Coronary artery (tissue), 2 donors: ENCODE measurements at regions not wholly inside any gene's neighbourhood (a gene's known extent, or its start where the extent isn't known, plus 50 kb on each side); places are given as distances from the start of the nearest gene placed in this dataset.

Experiments used
- DNase-seq: peaks from one replicate; pipeline ENCODE4 v3.0.0-alpha.2; 2017; ENCODE audit warnings: low spot score
- H3K27ac ChIP-seq, 2 donors: fragments of 200-600 bp; sonication (generic); one replicate each; pipeline ENCODE4 v1.5.1; 2016 to 2019
- H3K4me3 ChIP-seq: fragments of 200-600 bp; sonication (generic); 2 replicates; pipeline ENCODE4 v1.5.1; 2016; ENCODE audit warnings: mild to moderate bottlenecking, moderate library complexity
- TF ChIP-seq, protein P1 (sequence below): fragments of 200-600 bp; sonication (generic); IDR thresholded peaks from one replicate; pipeline ENCODE4 v1.5.1; 2019; ENCODE audit warnings: antibody characterized with exemption

DNA sequence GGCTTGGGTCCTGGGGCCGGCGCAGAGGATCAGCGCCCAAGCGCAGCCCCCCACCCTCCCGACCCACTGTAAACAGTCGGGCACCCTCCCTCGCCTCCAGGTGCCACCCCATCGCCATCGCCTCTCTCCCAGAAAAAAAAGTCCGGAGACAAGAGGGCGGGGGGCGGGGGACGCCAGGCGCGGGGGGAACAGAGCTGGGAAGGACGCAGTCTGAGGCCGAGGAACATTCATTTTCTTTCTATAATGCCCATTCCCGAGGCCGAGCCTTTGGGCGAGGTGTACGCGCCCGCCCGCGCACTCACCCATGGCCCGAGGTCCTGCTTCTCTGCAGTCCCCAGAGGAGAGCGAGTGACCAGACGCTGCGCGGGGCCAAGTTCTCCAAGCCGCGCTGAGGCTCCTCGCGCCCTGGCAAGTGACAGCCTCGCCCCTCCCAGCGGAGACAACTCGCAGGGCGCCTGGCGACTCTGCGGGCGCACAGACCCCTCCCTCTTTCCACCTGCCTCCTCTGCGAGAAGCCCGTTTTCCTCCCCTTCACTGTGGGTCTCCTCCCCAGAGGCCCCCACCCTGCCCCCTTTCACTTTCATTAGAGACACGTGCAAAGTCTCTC, 63.5 kb upstream of the WDR17 start:
- Histone ChIP-seq H3K27ac (peak overlapping the region in 1 of 2 donors; percentile 0), H3K4me3 (peak overlapping the region; percentile 72)
- TF ChIP-seq, protein P1, sequence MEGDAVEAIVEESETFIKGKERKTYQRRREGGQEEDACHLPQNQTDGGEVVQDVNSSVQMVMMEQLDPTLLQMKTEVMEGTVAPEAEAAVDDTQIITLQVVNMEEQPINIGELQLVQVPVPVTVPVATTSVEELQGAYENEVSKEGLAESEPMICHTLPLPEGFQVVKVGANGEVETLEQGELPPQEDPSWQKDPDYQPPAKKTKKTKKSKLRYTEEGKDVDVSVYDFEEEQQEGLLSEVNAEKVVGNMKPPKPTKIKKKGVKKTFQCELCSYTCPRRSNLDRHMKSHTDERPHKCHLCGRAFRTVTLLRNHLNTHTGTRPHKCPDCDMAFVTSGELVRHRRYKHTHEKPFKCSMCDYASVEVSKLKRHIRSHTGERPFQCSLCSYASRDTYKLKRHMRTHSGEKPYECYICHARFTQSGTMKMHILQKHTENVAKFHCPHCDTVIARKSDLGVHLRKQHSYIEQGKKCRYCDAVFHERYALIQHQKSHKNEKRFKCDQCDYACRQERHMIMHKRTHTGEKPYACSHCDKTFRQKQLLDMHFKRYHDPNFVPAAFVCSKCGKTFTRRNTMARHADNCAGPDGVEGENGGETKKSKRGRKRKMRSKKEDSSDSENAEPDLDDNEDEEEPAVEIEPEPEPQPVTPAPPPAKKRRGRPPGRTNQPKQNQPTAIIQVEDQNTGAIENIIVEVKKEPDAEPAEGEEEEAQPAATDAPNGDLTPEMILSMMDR, result no peak
- no peak for DNase-seq

DNA sequence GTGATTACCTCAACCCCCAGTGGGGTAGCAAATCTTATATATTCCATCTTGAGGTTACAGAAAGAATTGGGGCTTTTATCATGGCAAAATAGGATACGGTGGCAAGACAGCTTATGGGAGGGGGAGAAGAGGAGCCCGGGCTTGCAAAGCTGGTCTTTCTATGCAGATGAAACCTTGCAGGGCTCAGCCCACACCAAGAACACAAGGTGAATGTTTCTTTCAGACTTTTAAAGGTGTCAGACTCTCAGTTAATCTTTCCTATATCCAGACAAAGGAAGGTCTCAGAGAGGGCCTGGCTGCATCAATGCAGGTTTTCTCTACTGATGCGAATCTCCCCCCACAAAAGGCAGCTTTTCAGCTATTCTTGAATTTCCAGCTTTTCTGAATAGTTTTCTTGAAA, 59.9 kb upstream of the WDR17 start:
- Histone ChIP-seq H3K4me3 (no peak overlapping the region), H3K27ac (no peak overlapping the region)
- no peak for DNase-seq
- TF ChIP-seq, protein P1, result no peak

DNA sequence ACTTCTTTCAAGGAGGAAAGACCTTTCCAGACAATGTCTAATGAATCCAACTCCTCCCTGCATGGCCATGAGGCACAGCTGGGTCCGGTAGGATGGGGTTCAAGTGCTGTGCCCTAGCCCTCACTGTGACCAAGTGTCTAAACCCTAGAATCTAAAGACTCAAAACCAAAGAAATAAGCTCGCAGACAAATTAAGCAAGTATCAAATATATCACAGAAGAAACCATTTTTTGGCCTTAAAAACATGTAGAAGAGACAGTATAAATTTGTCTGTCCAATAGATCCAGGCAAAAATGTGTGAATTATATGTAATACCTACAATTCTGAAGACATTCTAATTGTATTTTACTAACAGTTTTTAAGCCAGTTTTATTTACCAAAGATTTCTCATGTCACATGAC, 56.4 kb upstream of the WDR17 start:
- TF ChIP-seq, protein P1, result no peak
- DNase-seq, result no peak
- Histone ChIP-seq H3K4me3 (no peak overlapping the region), H3K27ac (no peak overlapping the region)

DNA sequence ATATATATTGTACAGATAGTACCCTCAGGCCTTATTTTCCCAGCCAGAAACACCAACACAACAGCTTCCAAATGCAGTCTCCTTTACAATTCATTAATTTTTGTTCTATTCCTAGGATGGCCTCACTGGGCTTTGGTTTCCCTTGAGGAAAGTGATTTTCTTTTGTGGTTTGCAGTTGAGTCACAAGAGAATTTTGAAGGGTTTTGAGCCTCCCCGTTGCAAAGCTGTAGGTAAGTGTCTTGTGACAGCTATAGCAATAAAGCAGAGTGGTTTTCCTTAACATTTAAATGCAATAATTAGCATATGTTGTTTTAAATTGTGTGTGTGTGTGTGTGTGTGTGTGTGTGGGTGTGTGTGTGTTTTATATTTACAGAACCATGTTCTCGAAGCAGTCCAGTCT, 54.1 kb upstream of the WDR17 start:
- H3K4me3 ChIP-seq, result no peak overlapping the region
- DNase-seq, result no peak
- TF ChIP-seq, protein P1, result no peak
- no peak overlapping the region for H3K27ac ChIP-seq

DNA sequence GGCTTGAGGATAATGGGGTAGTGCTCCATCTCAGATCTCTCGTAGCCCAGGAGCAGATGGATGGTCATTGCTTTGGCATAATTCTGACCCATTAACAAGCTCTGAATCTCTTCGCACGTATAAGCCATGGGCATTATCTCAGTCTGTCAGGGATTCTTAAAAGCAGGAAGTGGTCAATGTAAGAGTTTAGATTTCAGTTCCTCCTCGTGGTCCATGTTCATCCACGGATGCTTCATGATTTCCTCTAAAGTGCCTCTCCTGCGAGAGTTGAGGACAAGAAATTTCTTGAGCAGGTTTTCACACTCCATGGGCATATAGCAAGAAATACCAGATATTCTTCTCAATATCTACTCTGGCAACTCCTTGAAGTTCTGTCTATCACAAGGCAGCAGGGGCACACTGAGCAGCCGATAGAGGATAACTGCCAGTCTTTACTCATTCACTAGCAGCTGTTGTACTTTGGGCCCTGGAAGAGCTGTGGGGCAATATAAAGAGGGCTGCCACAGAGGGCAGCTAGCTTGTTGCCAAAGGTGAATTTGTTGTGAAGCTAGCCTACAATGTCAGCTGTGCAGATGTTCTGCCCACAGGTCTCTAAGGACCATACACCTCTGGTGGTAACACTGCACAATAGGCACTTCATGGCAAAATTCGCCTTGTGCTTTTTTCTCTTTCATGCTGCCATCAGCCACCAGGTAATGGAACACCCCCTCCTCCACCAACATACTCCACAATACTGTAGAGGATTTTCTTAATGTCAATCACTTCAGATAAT, 52.0 kb upstream of the WDR17 start:
- Histone ChIP-seq H3K4me3 (no peak overlapping the region), H3K27ac (no peak overlapping the region)
- no peak for DNase-seq
- TF ChIP-seq, protein P1, result no peak

DNA sequence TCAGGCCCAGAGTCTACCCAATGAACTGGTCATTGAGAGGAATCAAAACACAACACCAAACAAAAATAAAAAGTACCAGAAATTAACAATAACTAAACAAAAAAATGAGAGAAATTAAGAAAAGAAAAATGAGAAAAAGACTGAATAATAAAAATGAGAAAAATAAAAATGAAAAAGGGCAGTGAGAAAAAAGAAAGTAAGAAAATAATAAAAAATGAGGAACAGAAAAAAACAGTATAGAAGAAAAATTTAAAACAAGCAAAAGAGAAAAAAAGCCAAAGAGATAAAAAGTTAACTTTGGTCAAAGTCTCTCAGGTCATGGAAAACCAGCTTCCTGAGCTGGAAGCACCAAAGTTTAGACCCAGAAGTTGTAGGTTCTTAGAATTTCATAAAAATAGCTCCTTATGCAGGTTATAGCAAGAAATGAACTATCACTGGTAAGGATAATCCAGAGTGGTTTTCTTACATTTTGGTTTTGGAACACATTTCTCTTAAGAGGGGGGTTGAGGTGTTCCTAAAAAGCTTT, 51.0 kb upstream of the WDR17 start:
- H3K27ac ChIP-seq, result no peak overlapping the region
- TF ChIP-seq, protein P1, result no peak
- H3K4me3 ChIP-seq, result no peak overlapping the region

More for the DNA sequence above, 51.0 kb upstream of the WDR17 start:
- no peak for DNase-seq
